IPS-18c (cell line): ENCODE measurements at regions not wholly inside any gene's neighbourhood (a gene's known extent, or its start where the extent isn't known, plus 50 kb on each side); places are given as distances from the start of the nearest gene placed in this dataset.

Experiments
- H3K4me3 ChIP-seq: 2 replicates; pipeline ENCODE4 v1.7.0; 2013; ENCODE audit warnings: low read depth, mild to moderate bottlenecking, low read length, moderate library complexity; ENCODE audit not compliant: insufficient read depth
- H3K9me3 ChIP-seq: one replicate; pipeline ENCODE4 v1.6.1; 2013; ENCODE audit warnings: mild to moderate bottlenecking, low read length, moderate library complexity; ENCODE audit not compliant: control insufficient read depth, insufficient read depth

- Histone ChIP-seq H3K4me3 (no peak overlapping the region), H3K9me3 (no peaks in the 10 kb centered on the region)
Observed at GRCh38 chr3:104952146-104952972, 414.4 kb upstream of the ALCAM start.

- Histone ChIP-seq H3K9me3 (no peaks in the 10 kb centered on the region), H3K4me3 (no peak overlapping the region)
Observed at GRCh38 chr3:104956620-104957345, 409.9 kb upstream of the ALCAM start.

GRCh38 chr3:104960579-104960978, 406.1 kb upstream of the ALCAM start:
- Histone ChIP-seq H3K4me3 (no peak overlapping the region), H3K9me3 (no peaks in the 10 kb centered on the region)

GRCh38 chr3:104961851-104962250, 404.9 kb upstream of the ALCAM start:
- Histone ChIP-seq H3K4me3 (no peak overlapping the region), H3K9me3 (no peaks in the 10 kb centered on the region)

- H3K9me3 ChIP-seq: no peaks in the 10 kb centered on the region
- H3K4me3 ChIP-seq: no peak overlapping the region
Observed at GRCh38 chr3:104974316-104974715, 392.4 kb upstream of the ALCAM start.

- H3K9me3 ChIP-seq: no peaks in the 10 kb centered on the region
- no peak overlapping the region for H3K4me3 ChIP-seq
Observed at GRCh38 chr3:104977719-104978118, 389.0 kb upstream of the ALCAM start.

- Histone ChIP-seq H3K4me3 (no peak overlapping the region), H3K9me3 (no peaks in the 10 kb centered on the region)
Observed at GRCh38 chr3:104982130-104982529, 384.6 kb upstream of the ALCAM start.

GRCh38 chr3:104987859-104988258, 378.9 kb upstream of the ALCAM start:
- Histone ChIP-seq H3K9me3 (no peaks in the 10 kb centered on the region), H3K4me3 (no peak overlapping the region)

- no peaks in the 10 kb centered on the region for H3K9me3 ChIP-seq
- no peak overlapping the region for H3K4me3 ChIP-seq
Observed at GRCh38 chr3:104988496-104988895, 378.2 kb upstream of the ALCAM start.

GRCh38 chr3:104989878-104990277, 376.8 kb upstream of the ALCAM start:
- H3K4me3 ChIP-seq: no peak overlapping the region
- H3K9me3 ChIP-seq: no peaks in the 10 kb centered on the region

- Histone ChIP-seq H3K4me3 (no peak overlapping the region), H3K9me3 (no peaks in the 10 kb centered on the region)
Observed at GRCh38 chr3:104990758-104991157, 376.0 kb upstream of the ALCAM start.

- H3K4me3 ChIP-seq: no peak overlapping the region
- H3K9me3 ChIP-seq: no peaks in the 10 kb centered on the region
Observed at GRCh38 chr3:104992676-104993075, 374.0 kb upstream of the ALCAM start.

- H3K9me3 ChIP-seq: no peaks in the 10 kb centered on the region
- no peak overlapping the region for H3K4me3 ChIP-seq
Observed at GRCh38 chr3:105006164-105006563, 360.5 kb upstream of the ALCAM start.

GRCh38 chr3:105013657-105014056, 353.1 kb upstream of the ALCAM start:
- H3K9me3 ChIP-seq: no peaks in the 10 kb centered on the region
- no peak overlapping the region for H3K4me3 ChIP-seq

GRCh38 chr3:105014631-105015030, 352.1 kb upstream of the ALCAM start:
- Histone ChIP-seq H3K4me3 (no peak overlapping the region), H3K9me3 (no peaks in the 10 kb centered on the region)

- Histone ChIP-seq H3K4me3 (no peak overlapping the region), H3K9me3 (no peaks in the 10 kb centered on the region)
Observed at GRCh38 chr3:105022813-105023212, 343.9 kb upstream of the ALCAM start.

GRCh38 chr3:105030211-105030610, 336.5 kb upstream of the ALCAM start:
- Histone ChIP-seq H3K9me3 (no peaks in the 10 kb centered on the region), H3K4me3 (no peak overlapping the region)

- Histone ChIP-seq H3K4me3 (no peak overlapping the region), H3K9me3 (no peaks in the 10 kb centered on the region)
Observed at GRCh38 chr3:105032541-105032940, 334.2 kb upstream of the ALCAM start.
